GM12872 (cell line): ENCODE measurements at regions not wholly inside any gene's neighbourhood (a gene's known extent, or its start where the extent isn't known, plus 50 kb on each side); places are given as distances from the start of the nearest gene placed in this dataset.

Source experiments
- CTCF ChIP-seq: IDR thresholded peaks from 3 replicates; pipeline ENCODE4 v1.5.1; 2011; ENCODE audit warnings: low read depth, mild to moderate bottlenecking, low read length, moderate library complexity; ENCODE audit not compliant: insufficient read depth

GRCh38 chr16:9251026-9251425 is 159.6 kb downstream of the HAPSTR1 start:
- no peak for TF ChIP-seq CTCF

DNA sequence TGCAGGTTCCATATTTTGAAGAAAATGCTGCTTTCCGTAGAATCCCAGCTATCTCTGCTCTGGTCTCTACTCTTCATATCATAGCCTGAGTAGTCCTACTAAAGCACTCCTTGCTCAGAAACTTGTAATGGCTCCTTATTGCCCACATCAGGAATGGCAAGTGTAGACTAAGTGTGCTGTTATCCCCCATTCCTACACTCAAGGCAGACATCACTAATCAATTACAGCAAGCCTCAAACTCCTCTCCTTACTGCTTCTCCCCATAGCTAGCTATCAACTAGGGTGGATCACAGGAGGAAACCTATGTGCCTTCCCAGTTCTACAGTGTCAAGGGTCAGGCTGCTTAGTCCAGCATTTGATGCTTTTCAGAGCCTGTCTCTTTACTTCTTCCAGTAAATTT is 163.4 kb downstream of the HAPSTR1 start:
- no peak for TF ChIP-seq CTCF

DNA sequence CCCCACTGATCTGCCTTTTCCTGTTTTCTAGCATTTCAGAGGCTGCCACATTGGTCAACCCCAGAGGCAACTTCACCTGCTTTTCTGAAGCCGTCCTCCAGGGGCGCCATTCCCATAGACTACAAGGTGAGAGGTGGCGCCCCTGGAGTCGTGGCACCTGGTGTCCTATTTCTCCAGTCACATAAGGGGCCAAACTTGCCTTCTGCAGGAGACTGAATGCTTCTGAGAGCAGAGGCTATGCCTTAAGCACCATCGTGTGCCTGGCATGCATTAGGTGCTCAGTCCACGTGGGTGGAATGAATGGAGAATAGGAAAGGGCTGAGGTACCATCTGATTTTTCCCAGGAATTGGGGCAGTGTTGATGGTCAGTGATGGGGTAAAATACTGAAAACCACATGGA is 164.8 kb downstream of the HAPSTR1 start:
- TF ChIP-seq CTCF = peak; percentile 81

GRCh38 chr16:9257843-9258242 is 166.4 kb downstream of the HAPSTR1 start:
- TF ChIP-seq CTCF = no peak

- peak; percentile 92 for TF ChIP-seq CTCF
These were observed 167.1 kb downstream of the HAPSTR1 start for GRCh38 chr16:9258423-9259051.

DNA sequence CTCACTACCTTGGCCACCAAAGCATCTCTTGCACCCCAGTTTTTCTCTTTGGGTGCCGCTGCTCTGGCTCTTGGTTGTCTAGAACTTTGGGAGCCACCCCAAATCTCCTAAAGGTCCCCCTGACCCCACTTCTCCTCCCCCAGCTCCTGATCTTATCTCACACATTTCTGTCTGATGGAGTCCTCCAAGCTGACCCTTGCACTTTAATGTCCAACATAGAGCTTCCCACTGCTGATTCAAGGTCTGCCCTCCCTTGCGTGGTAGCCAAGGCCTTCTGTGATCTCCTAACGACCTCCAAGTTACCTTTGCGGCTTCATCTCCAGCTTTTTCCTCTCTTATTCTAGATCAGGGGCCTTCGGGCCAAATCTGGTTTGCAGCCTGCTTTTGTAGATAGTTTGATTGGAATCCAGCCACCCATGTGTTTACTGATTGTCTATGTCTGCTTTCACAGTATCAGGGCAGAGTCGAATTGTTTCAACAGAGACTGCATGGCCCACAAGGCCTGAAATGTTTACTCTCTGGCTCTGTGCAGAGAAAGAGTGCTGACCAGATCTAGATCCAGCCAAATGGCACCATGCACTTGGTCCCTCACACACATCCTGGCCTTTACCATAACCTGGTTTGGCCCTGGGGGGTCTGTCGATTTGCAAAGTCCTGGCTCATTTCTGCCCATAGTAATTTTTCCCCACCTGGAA is 168.6 kb downstream of the HAPSTR1 start:
- no peak for TF ChIP-seq CTCF

DNA sequence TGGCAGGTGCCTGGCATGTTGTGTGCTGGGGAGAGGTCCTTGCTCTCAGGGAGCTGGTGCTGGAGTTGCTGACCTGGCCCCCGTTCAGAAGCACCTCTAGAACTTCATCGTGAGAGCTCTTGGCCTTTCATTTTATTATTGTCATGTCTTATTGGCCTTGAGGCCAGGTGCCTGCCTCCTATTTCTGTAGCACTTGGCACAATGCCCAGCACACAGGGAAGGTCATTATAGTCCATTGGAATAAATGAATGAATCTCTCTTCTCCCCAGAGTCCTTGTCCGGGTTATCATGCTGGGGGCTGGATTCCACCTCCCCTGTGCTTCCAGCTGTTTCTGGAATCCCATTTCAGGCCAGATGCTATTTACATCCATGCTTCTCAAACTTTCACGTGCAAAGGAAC is 169.2 kb downstream of the HAPSTR1 start:
- TF ChIP-seq CTCF = no peak
